Hematopoietic multipotent progenitor cell (in vitro differentiated cells): ENCODE measurements at regions not wholly inside any gene's neighbourhood (a gene's known extent, or its start where the extent isn't known, plus 50 kb on each side); places are given as distances from the start of the nearest gene placed in this dataset.
"Not testable (repeated sequence)": the region's sequence is repeated elsewhere in the genome, so short reads cannot be mapped to it uniquely, and the experiment has no call there.

Experiments used
- DNase-seq, 3 donors: peaks; one replicate each; pipeline ENCODE4 v3.0.0-alpha.2; 2011 to 2015; ENCODE audit warnings: low read depth in 2 of 3, low spot score in 2 of 3

DNA sequence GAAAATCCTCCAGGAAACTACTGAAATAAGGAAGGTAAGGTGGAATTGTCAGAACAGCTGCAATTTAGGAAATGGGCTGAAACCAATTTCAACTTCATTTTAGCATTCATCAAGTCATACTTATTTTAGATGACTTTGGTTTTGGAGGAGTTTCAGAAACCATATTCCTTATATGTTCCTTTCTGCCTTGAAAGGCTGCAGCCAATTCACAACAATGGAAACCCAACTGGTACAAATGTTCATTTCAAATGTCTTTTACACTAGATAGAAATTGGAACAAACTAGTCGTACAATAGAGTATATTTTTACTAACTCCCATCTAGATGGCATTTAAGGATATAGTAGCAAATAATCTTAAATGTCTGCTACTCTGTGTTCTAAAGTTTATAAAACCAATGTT, 82.6 kb upstream of the ANKH start:
- no peak for DNase-seq

DNA sequence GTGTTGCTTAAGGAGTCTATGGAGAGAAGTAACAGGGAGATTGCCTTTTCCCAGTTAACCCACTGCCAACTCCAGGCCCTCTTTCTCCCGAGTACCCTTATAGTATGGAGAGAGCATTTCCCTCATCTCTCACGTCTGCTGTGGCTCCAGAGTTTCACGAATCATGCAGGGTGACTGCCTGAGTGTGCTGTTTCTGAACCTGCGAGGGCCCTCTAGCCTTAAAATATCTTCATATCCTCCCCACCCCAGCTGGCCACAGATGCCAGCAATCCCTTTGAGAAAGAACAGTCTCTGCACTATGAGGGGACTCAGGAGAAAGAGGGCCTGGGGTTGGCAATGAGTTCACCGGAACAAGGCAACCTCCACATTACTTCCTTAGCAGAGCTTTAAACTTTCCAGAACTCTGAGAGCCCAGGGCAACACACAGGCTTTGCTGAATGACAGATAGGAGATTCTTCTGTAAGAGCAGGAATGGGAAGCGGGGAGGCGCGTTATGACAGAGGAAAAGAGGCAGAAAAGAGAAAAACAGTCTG, 81.6 kb upstream of the ANKH start:
- no peak for DNase-seq

DNA sequence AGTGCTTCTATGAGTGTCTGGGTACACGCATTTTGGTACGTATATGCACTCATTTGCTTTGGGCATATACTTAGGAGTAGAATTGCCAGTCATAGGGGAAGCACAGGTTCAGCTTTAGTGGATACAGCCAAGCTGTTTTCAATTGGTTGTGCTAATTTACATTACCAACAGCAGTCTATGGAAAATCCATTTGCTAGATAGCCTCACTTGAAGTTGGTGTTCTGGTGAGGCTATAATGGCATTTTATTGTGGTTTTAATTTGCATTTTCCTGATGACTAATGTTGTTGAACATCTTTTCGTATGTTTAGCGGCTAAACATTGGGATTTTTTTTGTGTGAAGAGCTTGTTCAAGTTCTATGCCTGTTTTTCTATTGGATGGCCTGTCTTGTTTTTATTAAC, 76.8 kb upstream of the ANKH start:
- no peak for DNase-seq

- DNase-seq = peak in 2 of 3 donors; percentile 47 to 70
These were observed 75.4 kb upstream of the ANKH start for GRCh38 chr5:14946815-14947620.

DNA sequence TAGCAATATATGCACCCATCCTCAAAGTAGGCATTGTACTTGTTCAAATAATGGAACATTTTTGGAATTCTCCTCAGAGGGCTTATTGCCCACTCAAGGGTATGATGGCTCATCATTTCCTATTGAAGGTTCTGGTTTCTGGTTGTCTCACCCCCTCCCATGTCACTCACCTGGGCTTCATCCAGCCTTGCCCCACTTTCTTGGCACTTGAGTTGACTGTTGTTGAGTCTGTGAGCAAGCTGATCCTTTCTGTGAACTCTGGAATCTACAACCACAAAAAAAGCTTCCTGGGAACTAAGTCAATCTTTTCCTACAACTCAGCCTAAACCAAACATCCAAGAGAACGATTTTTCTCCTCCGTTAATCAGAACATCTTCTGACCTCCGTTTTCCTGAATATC, 73.9 kb upstream of the ANKH start:
- DNase-seq = no peak

GRCh38 chr5:14944996-14945395, 73.4 kb upstream of the ANKH start:
- DNase-seq = no peak

DNA sequence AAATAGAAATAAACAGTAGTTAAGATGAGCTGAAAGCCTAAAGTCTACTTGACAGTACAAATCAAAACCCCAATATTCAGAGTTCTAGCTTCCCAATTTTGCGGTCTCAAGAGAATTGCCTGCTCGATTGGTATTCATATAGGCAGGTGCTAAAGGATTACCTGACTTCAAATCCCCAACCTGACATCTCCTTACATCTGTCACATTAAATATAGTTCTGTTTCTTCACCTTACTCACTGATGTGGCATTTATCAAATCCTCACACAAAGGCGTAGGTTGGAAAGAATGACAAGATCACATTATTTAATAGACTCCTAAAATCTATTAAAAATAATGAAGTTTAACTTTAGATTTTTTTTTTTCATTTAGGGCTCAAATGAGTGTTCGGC, 72.8 kb upstream of the ANKH start:
- no peak for DNase-seq

DNA sequence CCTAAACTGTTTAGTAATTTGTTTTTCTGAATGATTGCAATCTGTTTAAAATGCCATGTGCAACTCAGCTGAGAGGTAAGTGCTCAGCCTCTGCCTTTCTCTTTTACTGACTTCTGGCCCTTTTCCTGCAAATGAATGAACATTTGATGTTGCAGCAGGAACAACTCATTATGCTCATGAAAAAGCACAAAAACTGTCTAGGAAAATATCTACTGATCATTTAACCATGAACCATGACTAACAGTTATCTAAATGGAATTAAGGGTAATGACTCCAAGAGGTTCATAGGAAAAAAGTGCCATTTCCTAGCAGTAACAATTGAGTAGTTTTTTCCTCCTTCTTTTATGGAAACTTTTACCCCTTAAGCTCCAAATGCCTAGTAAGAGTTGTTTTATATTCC, 70.6 kb upstream of the ANKH start:
- no peak for DNase-seq

GRCh38 chr5:14937254-14937653, 65.7 kb upstream of the ANKH start:
- DNase-seq = no peak

DNA sequence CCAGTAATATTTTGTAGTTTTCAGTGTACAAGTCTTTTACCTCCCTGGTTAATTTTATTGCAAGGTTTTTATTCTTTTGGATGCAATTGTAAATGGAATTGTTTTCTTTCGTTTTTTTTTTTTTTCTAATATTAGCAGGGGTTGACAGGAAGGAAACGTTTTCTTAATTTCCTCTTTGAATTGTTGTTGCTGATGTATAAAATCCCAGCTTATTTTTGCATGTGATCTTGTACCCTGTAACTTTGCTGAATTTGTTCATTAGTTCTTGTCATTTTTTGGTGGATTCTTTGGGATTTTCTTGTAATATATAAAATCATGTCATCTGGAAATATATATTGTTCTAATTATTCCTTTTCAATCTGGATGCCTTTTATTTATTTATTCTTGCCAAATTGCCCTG, 65.0 kb upstream of the ANKH start:
- no peak for DNase-seq

- no peak for DNase-seq
These were observed 63.8 kb upstream of the ANKH start for GRCh38 chr5:14935341-14935740.

- no peak for DNase-seq
These were observed 61.4 kb upstream of the ANKH start for GRCh38 chr5:14932902-14933469.

DNA sequence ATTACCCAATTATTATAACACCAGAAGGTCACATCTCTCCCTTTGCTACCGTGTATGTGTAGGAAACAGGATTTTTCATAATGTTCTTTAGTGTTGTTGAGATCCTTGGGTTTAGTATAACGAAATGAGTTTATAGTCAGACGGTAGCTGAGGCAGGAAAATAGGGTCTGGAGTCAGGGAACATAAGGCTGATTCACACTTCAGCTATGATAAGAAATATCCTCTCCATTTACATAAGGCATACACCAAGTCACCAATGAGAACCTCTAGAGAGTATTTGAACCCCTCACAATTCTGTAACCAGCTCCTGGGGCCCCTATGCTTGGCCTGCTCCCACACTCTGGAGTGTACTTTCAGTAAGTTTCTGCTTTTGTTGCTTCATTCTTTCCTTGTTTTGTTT, 58.9 kb upstream of the ANKH start:
- no peak for DNase-seq

- no peak for DNase-seq
These were observed 57.9 kb upstream of the ANKH start for GRCh38 chr5:14929293-14930065.

DNA sequence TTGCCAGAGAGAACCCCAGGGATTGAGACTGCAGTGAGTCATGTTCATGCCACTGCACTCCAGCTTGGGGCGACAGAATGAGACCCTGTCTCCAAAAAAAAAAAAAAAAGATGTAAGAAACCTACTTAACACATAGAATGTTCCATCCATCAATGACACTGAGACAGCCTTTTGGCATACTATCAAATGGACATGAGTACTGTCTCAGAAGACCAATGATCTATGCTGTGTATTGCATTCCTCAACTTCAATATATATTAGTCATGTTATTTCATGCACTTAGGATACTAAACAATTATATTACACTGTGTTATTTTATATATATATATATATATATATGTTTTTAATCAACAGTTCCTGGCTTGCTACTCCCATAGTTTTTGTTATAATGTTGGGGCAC, 57.1 kb upstream of the ANKH start:
- DNase-seq = no peak

DNA sequence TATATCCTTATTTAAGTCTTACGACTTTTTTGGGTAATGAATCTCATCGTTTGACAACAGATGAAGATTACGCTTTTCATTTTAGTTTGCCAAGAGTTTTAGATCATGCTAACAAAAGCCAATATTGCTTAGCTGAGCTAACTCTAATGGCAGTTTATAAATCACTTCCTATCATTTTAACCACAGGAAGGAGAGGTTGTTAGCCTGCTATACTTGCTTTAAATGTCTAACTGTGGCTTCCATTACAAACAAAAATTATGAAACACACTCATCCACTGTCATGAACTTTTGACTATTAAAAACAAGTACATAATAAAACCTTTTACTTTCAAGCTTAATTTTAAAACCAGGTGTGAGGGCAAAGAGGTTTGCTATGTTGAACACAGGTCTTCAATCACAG, 53.7 kb upstream of the ANKH start:
- no peak for DNase-seq

- DNase-seq = not testable (repeated sequence)
These were observed 51.4 kb upstream of the ANKH start for GRCh38 chr5:14922952-14923351.

DNA sequence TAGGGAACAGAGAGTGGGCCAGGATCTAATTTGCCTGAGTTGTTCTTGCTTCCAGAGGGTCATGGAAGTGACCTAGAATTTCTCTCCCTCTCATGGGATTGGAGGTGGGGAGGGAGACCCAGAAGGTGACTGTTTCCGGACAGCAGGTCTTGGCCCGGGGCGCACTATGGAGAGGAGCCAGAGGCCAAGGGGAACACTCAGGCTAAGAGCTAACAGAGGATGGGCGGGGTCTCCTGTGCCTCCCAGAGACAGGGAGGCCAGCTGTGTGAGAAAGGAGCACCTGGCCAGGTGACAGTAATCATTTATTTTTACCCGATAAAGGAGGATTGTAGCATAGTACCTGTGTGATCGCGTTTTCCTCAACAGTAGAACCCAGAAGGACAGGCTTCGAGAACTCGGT, 50.9 kb upstream of the ANKH start:
- no peak for DNase-seq
